H9 (cell line): ENCODE measurements at regions not wholly inside any gene's neighbourhood (a gene's known extent, or its start where the extent isn't known, plus 50 kb on each side); places are given as distances from the start of the nearest gene placed in this dataset.

ENCODE experiments used
- DNase-seq: peaks from one replicate; pipeline ENCODE4 v3.0.0-alpha.2; 2017
- H2AFZ ChIP-seq: one replicate; pipeline ENCODE4 v1.6.1; 2013; ENCODE audit warnings: mild to moderate bottlenecking, low read length, control low read depth, moderate library complexity
- H2AK5ac ChIP-seq: 2 replicates; pipeline ENCODE4 v1.6.1; 2013; ENCODE audit warnings: low read length, control low read depth, mixed read lengths; ENCODE audit not compliant: insufficient read length
- H2BK120ac ChIP-seq: one replicate; pipeline ENCODE4 v1.6.1; 2013; ENCODE audit warnings: low read depth, mild to moderate bottlenecking, low read length, control low read depth, inconsistent platforms; ENCODE audit not compliant: poor library complexity, severe bottlenecking
- H2BK12ac ChIP-seq: 2 replicates; pipeline ENCODE4 v1.6.1; 2013; ENCODE audit warnings: low read length, control low read depth, mixed read lengths, low read depth; ENCODE audit not compliant: insufficient read length
- H2BK15ac ChIP-seq: 2 replicates; pipeline ENCODE4 v1.6.1; 2013; ENCODE audit warnings: low read depth, low read length, control low read depth
- H2BK20ac ChIP-seq: one replicate; pipeline ENCODE4 v1.6.1; 2013; ENCODE audit warnings: low read depth, mild to moderate bottlenecking, low read length, control low read depth, inconsistent platforms; ENCODE audit not compliant: poor library complexity, severe bottlenecking
- H2BK5ac ChIP-seq: 2 replicates; pipeline ENCODE4 v1.6.1; 2013; ENCODE audit warnings: low read length, control low read depth, mixed read lengths; ENCODE audit not compliant: insufficient read length
- H3K14ac ChIP-seq: 2 replicates; pipeline ENCODE4 v1.6.1; 2013; ENCODE audit warnings: low read length, control low read depth; ENCODE audit not compliant: insufficient read depth
- H3K18ac ChIP-seq: 2 replicates; pipeline ENCODE4 v1.6.1; 2013; ENCODE audit warnings: low read depth, mild to moderate bottlenecking, mixed read lengths, low read length, control low read depth; ENCODE audit not compliant: insufficient read length
- H3K23ac ChIP-seq: 2 replicates; pipeline ENCODE4 v1.6.1; 2013; ENCODE audit warnings: low read length, control low read depth, mixed read lengths, low read depth; ENCODE audit not compliant: insufficient read length
- H3K23me2 ChIP-seq: 2 replicates; pipeline ENCODE4 v1.6.1; 2013; ENCODE audit warnings: low read depth, mild to moderate bottlenecking, mixed read lengths, low read length, control low read depth; ENCODE audit not compliant: insufficient read length, poor library complexity, severe bottlenecking
- H3K27ac ChIP-seq: 2 replicates; pipeline ENCODE4 v1.5.1; 2013; ENCODE audit warnings: low read length, control low read depth, mixed read lengths, low read depth; ENCODE audit not compliant: insufficient read length
- H3K27me3 ChIP-seq: 2 replicates; pipeline ENCODE4 v1.6.1; 2013; ENCODE audit warnings: low read length, control low read depth, inconsistent platforms; ENCODE audit not compliant: insufficient read depth
- H3K4ac ChIP-seq: 2 replicates; pipeline ENCODE4 v1.6.1; 2013; ENCODE audit warnings: low read depth, mild to moderate bottlenecking, control low read depth, inconsistent platforms, low read length, moderate library complexity
- H3K4me1 ChIP-seq: 2 replicates; pipeline ENCODE4 v1.6.1; 2013; ENCODE audit warnings: low read length, control low read depth, inconsistent platforms; ENCODE audit not compliant: insufficient read depth
- H3K4me2 ChIP-seq: 2 replicates; pipeline ENCODE4 v1.6.1; 2013; ENCODE audit warnings: low read length, control low read depth, mixed read lengths; ENCODE audit not compliant: insufficient read length, insufficient read depth
- H3K56ac ChIP-seq: 2 replicates; pipeline ENCODE4 v1.6.1; 2013; ENCODE audit warnings: low read depth, mild to moderate bottlenecking, mixed read lengths, low read length, control low read depth; ENCODE audit not compliant: insufficient read length
- H3K79me1 ChIP-seq: 2 replicates; pipeline ENCODE4 v1.6.1; 2013; ENCODE audit warnings: low read depth, mild to moderate bottlenecking, moderate library complexity, low read length, control low read depth, inconsistent platforms; ENCODE audit not compliant: insufficient read depth, poor library complexity, severe bottlenecking
- H3K79me2 ChIP-seq: 2 replicates; pipeline ENCODE4 v1.6.1; 2013; ENCODE audit warnings: low read length, control low read depth, inconsistent platforms; ENCODE audit not compliant: insufficient read depth
- H3K9ac ChIP-seq: 2 replicates; pipeline ENCODE4 v1.6.1; 2013; ENCODE audit warnings: low read length, control low read depth, mixed read lengths; ENCODE audit not compliant: insufficient read length; ENCODE audit errors: extremely low read depth
- H3K9me3 ChIP-seq: one replicate; pipeline ENCODE4 v1.6.1; 2013; ENCODE audit warnings: low read depth, low read length, inconsistent platforms; ENCODE audit not compliant: control insufficient read depth
- H3T11ph ChIP-seq: one replicate; pipeline ENCODE4 v1.6.1; 2013; ENCODE audit warnings: mild to moderate bottlenecking, low read length, control low read depth, inconsistent platforms
- H4K20me1 ChIP-seq: one replicate; pipeline ENCODE4 v1.6.1; 2013; ENCODE audit not compliant: control insufficient read depth, insufficient read length, insufficient read depth
- H4K5ac ChIP-seq: 2 replicates; pipeline ENCODE4 v1.6.1; 2013; ENCODE audit warnings: low read depth, mild to moderate bottlenecking, mixed read lengths, low read length, control low read depth; ENCODE audit not compliant: insufficient read length
- H4K8ac ChIP-seq: replicated peaks from 2 replicates; pipeline ENCODE4 v1.6.1; 2013; ENCODE audit warnings: low read length, control low read depth, mixed read lengths, low read depth; ENCODE audit not compliant: insufficient read length
- H4K91ac ChIP-seq: 2 replicates; pipeline ENCODE4 v1.6.1; 2013; ENCODE audit warnings: low read depth, mild to moderate bottlenecking, moderate library complexity, mixed read lengths, low read length, control low read depth; ENCODE audit not compliant: insufficient read length
- H3K27ac Mint-ChIP-seq, 3 experiments: 2 replicates in 2 of 3; 3 replicates in 1 of 3; pipeline ENCODE4 v1.8.0; 2020 to 2021; ENCODE audit warnings: mixed read lengths in 3 of 3, mild to moderate bottlenecking in 1 of 3, moderate library complexity in 1 of 3
- H3K27me3 Mint-ChIP-seq: 2 replicates; pipeline ENCODE4 v1.8.0; 2021; ENCODE audit warnings: low read depth, mild to moderate bottlenecking, moderate library complexity, mixed read lengths
- H3K36me3 Mint-ChIP-seq, 3 experiments: 2 replicates in 2 of 3; 3 replicates in 1 of 3; pipeline ENCODE4 v1.8.0; 2020 to 2021; ENCODE audit warnings: low read depth in 3 of 3, mixed read lengths in 3 of 3; ENCODE audit not compliant: insufficient read depth in 1 of 3
- H3K4me1 Mint-ChIP-seq, 2 experiments: 2 replicates each; pipeline ENCODE4 v1.8.0; 2020; ENCODE audit warnings: mixed read lengths in 2 of 2
- H3K4me3 Mint-ChIP-seq, 2 experiments: 2 replicates in 1 of 2; 3 replicates in 1 of 2; pipeline ENCODE4 v1.8.0; 2020 to 2021; ENCODE audit warnings: mild to moderate bottlenecking in 2 of 2, mixed read lengths in 2 of 2, moderate library complexity in 1 of 2
- H3K9me3 Mint-ChIP-seq, 2 experiments: 2 replicates in 1 of 2; 3 replicates in 1 of 2; pipeline ENCODE4 v1.8.0; 2020; ENCODE audit warnings: mild to moderate bottlenecking in 2 of 2, mixed read lengths in 2 of 2, moderate library complexity in 1 of 2
- CTCF ChIP-seq: fragments of 200-600 bp; sonication (generic); conservative IDR thresholded peaks from 3 replicates; pipeline ENCODE4 v1.8.0; 2021; ENCODE audit warnings: antibody characterized with exemption, mild to moderate bottlenecking
- WGBS: extraction: QIAGEN DNeasy Blood & Tissue Kit; methylation state at CpG from one replicate; pipeline ENCODE4 v1.1.7; 2013; ENCODE audit warnings: missing lambda C conversion rate, low lambda C conversion rate, mixed read lengths; ENCODE audit not compliant: insufficient read length; ENCODE audit errors: extremely low coverage; 5-methylcytosine and 5-hydroxymethylcytosine counted together

GRCh38 chr20:40948465-40949267, 80.0 kb upstream of the TOP1 start:
- H3K27ac Mint-ChIP-seq = no peak overlapping the region
- no peak overlapping the region for H2AK5ac ChIP-seq

More at GRCh38 chr20:40948465-40949267, 80.0 kb upstream of the TOP1 start:
- H3K14ac ChIP-seq = no peak overlapping the region
- H3K79me2 ChIP-seq = no peaks in the 10 kb centered on the region
- H2AFZ ChIP-seq = no peak overlapping the region
- no peak overlapping the region for H3T11ph ChIP-seq
- no peak overlapping the region for H3K56ac ChIP-seq
- H2BK12ac ChIP-seq = no peak overlapping the region
- WGBS = no CpG with 5 or more reads among the region's 8 CpGs
- H3K9ac ChIP-seq = no peak overlapping the region
- no peaks in the 10 kb centered on the region for H4K20me1 ChIP-seq
- H2BK15ac ChIP-seq = no peak overlapping the region
- no peak for TF ChIP-seq CTCF
- H4K8ac ChIP-seq = no peak overlapping the region
- H3K9me3 Mint-ChIP-seq = no peaks in the 10 kb centered on the region; a peak in 1 of 5 replicates
- no peak overlapping the region for H4K5ac ChIP-seq
- peaks cover 6% of the 10 kb centered on the region for H3K27me3 Mint-ChIP-seq
- H3K4ac ChIP-seq = no peak overlapping the region
- H3K4me2 ChIP-seq = no peak overlapping the region
- no peak overlapping the region for H3K27ac ChIP-seq
- no peak overlapping the region for H2BK5ac ChIP-seq
- H2BK120ac ChIP-seq = no peak overlapping the region
- H3K4me3 Mint-ChIP-seq = no peak overlapping the region
- no peaks in the 10 kb centered on the region for H3K27me3 ChIP-seq
- H3K18ac ChIP-seq = no peak overlapping the region
- no peaks in the 10 kb centered on the region for H3K79me1 ChIP-seq
- H2BK20ac ChIP-seq = no peak overlapping the region
- no peaks in the 10 kb centered on the region; a peak in 1 of 7 replicates for H3K36me3 Mint-ChIP-seq
- no peak for DNase-seq
- H3K9me3 ChIP-seq = no peaks in the 10 kb centered on the region
- no peaks in the 10 kb centered on the region for H3K23me2 ChIP-seq
- H4K91ac ChIP-seq = no peak overlapping the region
- no peaks in the 10 kb centered on the region for H3K4me1 ChIP-seq
- H3K23ac ChIP-seq = no peak overlapping the region
- H3K4me1 Mint-ChIP-seq = peaks cover 11 to 23% of the 10 kb centered on the region in 2 experiments
